ENCODE measurements at regions not wholly inside any gene's neighbourhood (a gene's known extent, or its start where the extent isn't known, plus 50 kb on each side); places are given as distances from the start of the nearest gene placed in this dataset.

DNA sequence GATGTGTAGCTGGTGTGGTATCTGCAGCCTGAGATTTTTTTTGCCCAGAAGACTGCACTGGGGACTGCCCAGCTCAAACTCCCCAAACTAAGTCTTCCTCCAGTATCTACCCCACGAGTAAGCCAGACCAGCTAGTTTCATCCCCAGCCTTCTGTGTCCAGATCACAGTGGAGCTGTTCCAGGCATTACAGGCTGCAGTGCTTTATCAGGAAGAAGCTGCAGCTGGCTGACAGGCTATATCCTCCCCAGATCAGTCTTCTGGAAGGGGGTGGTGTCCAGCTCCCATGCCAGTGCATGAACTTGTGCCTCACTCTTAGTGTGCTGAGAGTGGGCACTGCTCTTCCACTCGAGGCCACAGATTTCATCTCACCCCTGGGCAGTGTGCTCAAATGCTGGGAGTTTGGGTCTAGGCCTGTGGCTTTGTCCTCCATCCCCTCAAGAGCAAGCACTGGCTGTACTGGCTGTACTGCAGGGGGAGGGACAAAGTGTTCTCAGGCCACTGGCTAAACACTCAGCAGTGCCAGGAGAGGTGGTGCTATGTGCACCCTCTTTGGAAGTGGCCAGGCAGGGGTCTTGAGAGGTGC, 679.1 kb upstream of the COBL start:
- TF ChIP-seq EP300 (IDR thresholded peaks at IDR 0.05; ENCODE audit: borderline replicate concordance) (no peak), USF1 (IDR thresholded peaks at IDR 0.05) (no peak), MAX (IDR thresholded peaks at IDR 0.05) (no peak), EGR1 (IDR thresholded peaks at IDR 0.05) (no peak)

DNA sequence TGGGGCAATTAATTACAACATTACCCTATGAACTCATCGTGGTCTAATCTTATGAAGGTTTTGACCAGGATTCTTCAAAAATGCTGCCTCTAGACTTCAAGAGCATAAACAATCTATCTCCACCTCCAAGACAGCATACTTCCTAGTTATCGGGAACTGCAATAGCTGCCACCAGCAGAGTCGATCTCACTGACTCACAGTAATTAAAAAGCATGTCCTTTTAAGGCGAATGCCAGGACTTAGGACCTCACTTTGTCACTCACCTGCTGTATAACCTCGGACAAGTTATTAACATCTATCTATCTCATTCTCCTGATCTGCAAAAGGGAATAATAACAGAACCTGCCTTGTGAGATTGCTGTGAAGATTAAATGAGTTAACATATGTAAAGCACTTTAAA, 666.0 kb upstream of the COBL start:
- TF ChIP-seq NFIC (IDR thresholded peaks at IDR 0.05) (no peak), CREB1 (IDR thresholded peaks at IDR 0.05; ENCODE audit: low read depth) (no peak), YY1 (IDR thresholded peaks at IDR 0.05; ENCODE audit: low read depth) (no peak), EP300 (IDR thresholded peaks at IDR 0.05; ENCODE audit: borderline replicate concordance) (no peak), FOXM1 (IDR thresholded peaks at IDR 0.05; ENCODE audit: borderline replicate concordance, low read depth) (no peak), EGR1 (IDR thresholded peaks at IDR 0.05) (no peak), CEBPB (IDR thresholded peaks at IDR 0.05) (no peak), TCF12 (IDR thresholded peaks at IDR 0.05; ENCODE audit: low read depth) (no peak), RAD21 (IDR thresholded peaks at IDR 0.05; ENCODE audit: low read depth) (no peak), TEAD4 (IDR thresholded peaks at IDR 0.05) (no peak), USF1 (IDR thresholded peaks at IDR 0.05) (no peak), MAX (IDR thresholded peaks at IDR 0.05) (no peak), TAF1 (IDR thresholded peaks at IDR 0.05; ENCODE audit: low read depth) (no peak), ZBTB7A (IDR thresholded peaks at IDR 0.05; ENCODE audit: low read depth) (no peak)
- TF ChIP-seq, protein P1, sequence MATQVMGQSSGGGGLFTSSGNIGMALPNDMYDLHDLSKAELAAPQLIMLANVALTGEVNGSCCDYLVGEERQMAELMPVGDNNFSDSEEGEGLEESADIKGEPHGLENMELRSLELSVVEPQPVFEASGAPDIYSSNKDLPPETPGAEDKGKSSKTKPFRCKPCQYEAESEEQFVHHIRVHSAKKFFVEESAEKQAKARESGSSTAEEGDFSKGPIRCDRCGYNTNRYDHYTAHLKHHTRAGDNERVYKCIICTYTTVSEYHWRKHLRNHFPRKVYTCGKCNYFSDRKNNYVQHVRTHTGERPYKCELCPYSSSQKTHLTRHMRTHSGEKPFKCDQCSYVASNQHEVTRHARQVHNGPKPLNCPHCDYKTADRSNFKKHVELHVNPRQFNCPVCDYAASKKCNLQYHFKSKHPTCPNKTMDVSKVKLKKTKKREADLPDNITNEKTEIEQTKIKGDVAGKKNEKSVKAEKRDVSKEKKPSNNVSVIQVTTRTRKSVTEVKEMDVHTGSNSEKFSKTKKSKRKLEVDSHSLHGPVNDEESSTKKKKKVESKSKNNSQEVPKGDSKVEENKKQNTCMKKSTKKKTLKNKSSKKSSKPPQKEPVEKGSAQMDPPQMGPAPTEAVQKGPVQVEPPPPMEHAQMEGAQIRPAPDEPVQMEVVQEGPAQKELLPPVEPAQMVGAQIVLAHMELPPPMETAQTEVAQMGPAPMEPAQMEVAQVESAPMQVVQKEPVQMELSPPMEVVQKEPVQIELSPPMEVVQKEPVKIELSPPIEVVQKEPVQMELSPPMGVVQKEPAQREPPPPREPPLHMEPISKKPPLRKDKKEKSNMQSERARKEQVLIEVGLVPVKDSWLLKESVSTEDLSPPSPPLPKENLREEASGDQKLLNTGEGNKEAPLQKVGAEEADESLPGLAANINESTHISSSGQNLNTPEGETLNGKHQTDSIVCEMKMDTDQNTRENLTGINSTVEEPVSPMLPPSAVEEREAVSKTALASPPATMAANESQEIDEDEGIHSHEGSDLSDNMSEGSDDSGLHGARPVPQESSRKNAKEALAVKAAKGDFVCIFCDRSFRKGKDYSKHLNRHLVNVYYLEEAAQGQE (IDR thresholded peaks at IDR 0.05; ENCODE audit: low read depth), result no peak

DNA sequence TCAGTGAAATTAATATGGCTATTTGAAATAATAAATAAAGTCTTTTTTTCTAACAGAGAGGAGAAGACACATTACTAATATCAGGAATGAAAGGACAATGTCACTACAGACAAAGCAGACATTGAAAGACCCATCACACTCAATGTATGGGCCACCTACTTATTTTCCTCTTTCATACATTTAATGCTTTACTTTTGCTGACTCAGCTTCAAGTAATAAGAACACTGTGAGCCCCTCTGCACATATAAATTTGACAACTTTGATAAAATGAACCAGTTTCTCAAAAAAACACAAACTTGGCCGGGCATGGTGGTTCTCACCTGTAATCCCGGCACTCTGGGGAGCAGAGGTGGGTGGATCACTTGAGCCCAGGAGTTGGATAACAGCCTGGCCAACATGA, 664.2 kb upstream of the COBL start:
- TF ChIP-seq EGR1 (IDR thresholded peaks at IDR 0.05) (no peak), RAD21 (IDR thresholded peaks at IDR 0.05; ENCODE audit: low read depth) (no peak), FOXM1 (IDR thresholded peaks at IDR 0.05; ENCODE audit: borderline replicate concordance, low read depth) (no peak), NFIC (IDR thresholded peaks at IDR 0.05) (no peak), CREB1 (IDR thresholded peaks at IDR 0.05; ENCODE audit: low read depth) (no peak), YY1 (IDR thresholded peaks at IDR 0.05; ENCODE audit: low read depth) (no peak)
- TF ChIP-seq, protein P1 (IDR thresholded peaks at IDR 0.05; ENCODE audit: low read depth), result no peak

GRCh38 chr7:51980313-51980712, 663.7 kb upstream of the COBL start:
- TF ChIP-seq CREB1 (IDR thresholded peaks at IDR 0.05; ENCODE audit: low read depth), result no peak
- no peak for TF ChIP-seq TEAD4 (IDR thresholded peaks at IDR 0.05)

DNA sequence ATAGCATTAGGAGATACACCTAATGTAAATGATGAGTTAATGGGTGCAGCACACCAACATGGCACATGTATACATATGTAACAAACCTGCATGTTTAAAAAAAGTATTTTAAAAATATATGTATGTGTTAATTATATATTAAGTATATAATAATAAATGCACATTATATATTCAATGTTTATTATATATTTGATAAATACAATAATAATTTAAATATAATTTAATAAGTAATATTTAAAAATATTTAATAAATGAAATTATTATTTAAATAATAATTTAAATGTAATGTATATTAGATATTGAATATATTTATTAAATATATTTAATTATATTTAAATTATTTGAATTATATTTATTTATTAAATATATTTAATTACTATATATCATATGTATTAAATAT, 661.3 kb upstream of the COBL start:
- no peak for TF ChIP-seq ZBTB7A (IDR thresholded peaks at IDR 0.05; ENCODE audit: low read depth)
- TF ChIP-seq CEBPB (IDR thresholded peaks at IDR 0.05), result no peak
- TF ChIP-seq CREB1 (IDR thresholded peaks at IDR 0.05; ENCODE audit: low read depth), result no peak
- TF ChIP-seq TEAD4 (IDR thresholded peaks at IDR 0.05), result no peak
- TF ChIP-seq EP300 (IDR thresholded peaks at IDR 0.05; ENCODE audit: borderline replicate concordance), result no peak
- TF ChIP-seq, protein P1 (IDR thresholded peaks at IDR 0.05; ENCODE audit: low read depth), result no peak
- TF ChIP-seq FOXM1 (IDR thresholded peaks at IDR 0.05; ENCODE audit: borderline replicate concordance, low read depth), result no peak
- TF ChIP-seq NFIC (IDR thresholded peaks at IDR 0.05), result no peak
- TF ChIP-seq TAF1 (IDR thresholded peaks at IDR 0.05; ENCODE audit: low read depth), result no peak
- no peak for TF ChIP-seq USF1 (IDR thresholded peaks at IDR 0.05)
- no peak for TF ChIP-seq YY1 (IDR thresholded peaks at IDR 0.05; ENCODE audit: low read depth)
- TF ChIP-seq MAX (IDR thresholded peaks at IDR 0.05), result no peak
- TF ChIP-seq TCF12 (IDR thresholded peaks at IDR 0.05; ENCODE audit: low read depth), result no peak
- TF ChIP-seq RAD21 (IDR thresholded peaks at IDR 0.05; ENCODE audit: low read depth), result no peak
- TF ChIP-seq EGR1 (IDR thresholded peaks at IDR 0.05), result no peak

All from Ishikawa (cell line).